IMR-90 (cell line): ENCODE measurements at regions not wholly inside any gene's neighbourhood (a gene's known extent, or its start where the extent isn't known, plus 50 kb on each side); places are given as distances from the start of the nearest gene placed in this dataset.
A peak's percentile ranks its signal among the peaks of the same experiment; 100 is the strongest.

Experiments used
- ATAC-seq: fragments of 200-7000 bp; cut with Tn5 transposase; 2 replicates; pipeline ENCODE4 v1.9.1; 2020; ENCODE audit warnings: low read depth, mild to moderate bottlenecking, moderate library complexity
- BruUV-seq: library from RNA; stranded (reverse); fragments of 400-500 nt; replicated peaks from 2 replicates; lab custom pipeline; 2021; lab: Mats Ljungman, UMichigan
- CTCF ChIA-PET: fragments of 300-600 bp; formaldehyde crosslinking; extraction: SDS; loops from one replicate; lab custom pipeline; 2021; ENCODE audit warnings: antibody characterized with exemption; lab: Yijun Ruan, JAX
- POLR2A ChIA-PET: fragments of 300-600 bp; sonication (Branson Sonifier 250); formaldehyde crosslinking; loops from one replicate; lab custom pipeline; 2022; ENCODE audit warnings: antibody characterized with exemption; ENCODE audit not compliant: unreplicated experiment; lab: Charles Lee
- DNase-seq: peaks from one replicate; pipeline ENCODE4 v3.0.0; 2013
- H2AFZ ChIP-seq: replicated peaks from 2 replicates; pipeline ENCODE3; 2013; ENCODE audit warnings: low read length, mild to moderate bottlenecking; ENCODE audit not compliant: poor library complexity
- H2AK5ac ChIP-seq: 2 replicates; pipeline ENCODE4 v1.6.1; 2013; ENCODE audit warnings: low read depth, low read length, inconsistent platforms
- H2AK9ac ChIP-seq: replicated peaks from 2 replicates; pipeline ENCODE3; 2013; ENCODE audit warnings: mild to moderate bottlenecking, low read depth, low read length, moderate library complexity; ENCODE audit not compliant: poor library complexity
- H2BK120ac ChIP-seq: 2 replicates; pipeline ENCODE4 v1.6.1; 2013; ENCODE audit warnings: low read depth, low read length, inconsistent platforms
- H2BK15ac ChIP-seq: 3 replicates; pipeline ENCODE4 v1.6.1; 2013; ENCODE audit warnings: low read depth, low read length, inconsistent platforms
- H2BK20ac ChIP-seq: 2 replicates; pipeline ENCODE4 v1.6.1; 2013; ENCODE audit warnings: low read depth, mild to moderate bottlenecking, inconsistent platforms, low read length, moderate library complexity
- H2BK5ac ChIP-seq: 2 replicates; pipeline ENCODE4 v1.6.1; 2013; ENCODE audit warnings: mild to moderate bottlenecking, low read depth, low read length, inconsistent platforms; ENCODE audit not compliant: poor library complexity, severe bottlenecking
- H3K14ac ChIP-seq: replicated peaks from 2 replicates; pipeline ENCODE4 v1.6.1; 2013; ENCODE audit warnings: low read depth, low read length, inconsistent platforms
- H3K18ac ChIP-seq: 2 replicates; pipeline ENCODE4 v1.6.1; 2013; ENCODE audit warnings: low read depth, low read length, control low read depth
- H3K23ac ChIP-seq: 2 replicates; pipeline ENCODE4 v1.6.1; 2013; ENCODE audit warnings: low read depth, low read length, inconsistent platforms
- H3K27ac ChIP-seq: 2 replicates; pipeline ENCODE4 v1.5.1; 2013; ENCODE audit warnings: mild to moderate bottlenecking, control low read depth, low read length; ENCODE audit not compliant: insufficient read depth
- H3K27me3 ChIP-seq: 2 replicates; pipeline ENCODE4 v1.6.1; 2013; ENCODE audit warnings: low read length; ENCODE audit not compliant: control insufficient read depth, insufficient read depth
- H3K36me3 ChIP-seq: 2 replicates; pipeline ENCODE4 v1.6.1; 2013; ENCODE audit warnings: low read length, mixed read lengths; ENCODE audit not compliant: control insufficient read depth, insufficient read depth
- H3K4ac ChIP-seq: 2 replicates; pipeline ENCODE4 v1.6.1; 2013; ENCODE audit warnings: low read depth, low read length, inconsistent platforms
- H3K4me1 ChIP-seq: 2 replicates; pipeline ENCODE4 v1.6.1; 2013; ENCODE audit warnings: low read length, mixed read lengths; ENCODE audit not compliant: control insufficient read depth, insufficient read depth
- H3K4me2 ChIP-seq: 2 replicates; pipeline ENCODE4 v1.6.1; 2013; ENCODE audit warnings: low read depth, mild to moderate bottlenecking, control low read depth, low read length, moderate library complexity
- H3K4me3 ChIP-seq: 2 replicates; pipeline ENCODE4 v1.5.1; 2013; ENCODE audit warnings: low read depth, mild to moderate bottlenecking, control low read depth, low read length, moderate library complexity; ENCODE audit not compliant: insufficient read depth
- H3K56ac ChIP-seq: 2 replicates; pipeline ENCODE4 v1.6.1; 2013; ENCODE audit warnings: low read length, inconsistent platforms; ENCODE audit not compliant: insufficient read depth; ENCODE audit errors: extremely low read depth
- H3K79me1 ChIP-seq, 2 experiments: 2 replicates each; pipeline ENCODE4 v1.6.1; 2013; ENCODE audit warnings: low read length in 2 of 2, inconsistent platforms in 1 of 2, low read depth in 1 of 2
- H3K9ac ChIP-seq: 2 replicates; pipeline ENCODE4 v1.6.1; 2013; ENCODE audit warnings: low read depth, low read length, control low read depth
- H3K9me1 ChIP-seq: 2 replicates; pipeline ENCODE4 v1.6.1; 2013; ENCODE audit warnings: low read length, inconsistent platforms; ENCODE audit not compliant: insufficient read depth
- H3K9me3 ChIP-seq: 2 replicates; pipeline ENCODE4 v1.6.1; 2013; ENCODE audit warnings: low read length; ENCODE audit not compliant: control insufficient read depth, insufficient read depth
- H4K20me1 ChIP-seq: 2 replicates; pipeline ENCODE4 v1.6.1; 2013; ENCODE audit warnings: low read length, inconsistent platforms; ENCODE audit not compliant: insufficient read depth
- H4K5ac ChIP-seq: 2 replicates; pipeline ENCODE4 v1.6.1; 2013; ENCODE audit warnings: mild to moderate bottlenecking, low read depth, low read length, control low read depth
- H4K8ac ChIP-seq, 2 experiments: 2 replicates each; pipeline ENCODE4 v1.6.1; 2013; ENCODE audit warnings: low read depth in 2 of 2, low read length in 2 of 2, control low read depth in 1 of 2, inconsistent platforms in 1 of 2
- H4K91ac ChIP-seq: 2 replicates; pipeline ENCODE4 v1.6.1; 2013; ENCODE audit warnings: low read depth, low read length, inconsistent platforms; ENCODE audit not compliant: insufficient read depth
- FOS ChIP-seq: fragments of 150-350 bp; IDR thresholded peaks from 2 replicates; pipeline ENCODE4 v1.6.1; 2016; ENCODE audit warnings: low read depth, low read length
- MAFK ChIP-seq: IDR thresholded peaks from 2 replicates; pipeline ENCODE4 v1.6.1; 2012; ENCODE audit warnings: low read depth, low read length, improper control_type of control experiment
- NFE2L2 ChIP-seq: fragments of 150-350 bp; IDR thresholded peaks from 2 replicates; pipeline ENCODE4 v1.6.1; 2016; ENCODE audit warnings: low read depth, mild to moderate bottlenecking, low read length
- WGBS, 2 experiments: methylation state at CpG; one replicate each; pipeline versions ENCODE4 v1.1.5 to v1.1.7; 2013; ENCODE audit warnings: missing lambda C conversion rate in 2 of 2; ENCODE audit not compliant: insufficient read length in 1 of 2; ENCODE audit errors: extremely low coverage in 2 of 2; 5-methylcytosine and 5-hydroxymethylcytosine counted together
- dilution Hi-C: fragments of 300-500 bp; cut with HindIII; formaldehyde crosslinking; loops from one replicate; pipeline ENCODE4 v1.14.3; 2018; ENCODE audit warnings: low sequenced_read_pairs; ENCODE audit not compliant: unreplicated experiment
- in situ Hi-C: fragments of 300-500 bp; cut with MboI; formaldehyde crosslinking; loops from 3 replicates; pipeline ENCODE4 v1.14.3; 2019; ENCODE audit warnings: low sequenced_read_pairs, inconsistent platforms, mixed read lengths
- intact Hi-C: fragments of 100-400 bp; cut with micrococcal nuclease; formaldehyde crosslinking; loops from 2 replicates; pipeline ENCODE4 v1.10.0; 2022

DNA sequence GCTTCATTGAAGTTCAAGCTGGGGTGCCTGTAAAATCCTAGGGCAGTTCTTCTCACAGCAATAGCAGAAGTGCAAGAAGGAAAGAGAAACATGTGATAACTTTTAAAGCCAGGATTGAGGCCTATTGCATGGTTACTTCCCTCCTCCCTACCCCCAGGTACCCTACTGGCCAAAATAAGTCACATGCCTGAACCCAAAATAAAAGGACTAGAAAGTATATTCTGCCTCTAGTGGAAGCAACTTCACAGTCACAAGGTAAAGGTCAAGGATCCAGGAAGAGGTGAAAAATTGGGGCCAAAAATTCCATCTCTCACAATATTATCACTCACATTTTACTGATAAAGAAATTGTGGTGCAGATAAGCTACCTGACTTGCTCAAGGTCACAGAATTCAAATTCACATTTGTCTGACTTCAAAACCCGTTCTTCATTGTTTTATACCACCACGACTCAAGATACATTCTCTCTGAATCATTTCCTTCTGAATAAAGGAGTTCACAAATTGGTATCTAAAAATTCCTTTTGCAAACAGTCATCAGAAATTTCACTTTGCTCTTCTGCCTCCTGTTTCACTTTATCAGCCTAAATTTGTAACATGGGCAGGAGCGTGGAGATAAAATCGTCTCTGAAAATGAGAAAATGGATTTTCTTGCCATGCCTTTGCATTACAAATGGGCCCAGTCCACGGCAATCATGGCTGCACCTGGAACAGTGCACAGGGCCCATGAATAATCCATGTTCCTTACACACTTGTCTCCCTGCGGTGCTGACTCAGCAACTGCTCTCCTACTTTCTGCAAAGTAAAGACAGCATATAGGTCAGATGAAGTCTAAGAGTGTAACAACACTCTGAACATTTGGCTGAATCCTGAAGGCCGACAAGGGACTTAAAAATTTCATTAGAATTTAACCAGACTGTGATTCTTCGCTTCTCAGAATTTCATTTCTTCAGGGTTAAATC, 485.3 kb upstream of the NFIA start:
- no peak overlapping the region for H4K8ac ChIP-seq
- H3K9ac ChIP-seq, result no peak overlapping the region
- H3K9me3 ChIP-seq, result peaks cover 5% of the 10 kb centered on the region
- no peak overlapping the region for H2BK120ac ChIP-seq
- H3K9me1 ChIP-seq, result no peaks in the 10 kb centered on the region
- no peak overlapping the region for H2BK20ac ChIP-seq
- no peaks in the 10 kb centered on the region for H4K20me1 ChIP-seq
- H2AK5ac ChIP-seq, result no peak overlapping the region
- no peak overlapping the region for H2BK5ac ChIP-seq
- H2BK15ac ChIP-seq, result no peak overlapping the region
- H3K36me3 ChIP-seq, result no peaks in the 10 kb centered on the region
- no peak for TF ChIP-seq FOS
- peak; percentile 78 for TF ChIP-seq MAFK
- no peak for TF ChIP-seq NFE2L2
- DNase-seq (no peak), ATAC-seq (no peak)
- dilution Hi-C loops, result no loop called here
- no peaks in the 10 kb centered on the region for H3K27me3 ChIP-seq
- no peak overlapping the region for H4K91ac ChIP-seq
- H3K4me3 ChIP-seq, result no peak overlapping the region
- 100% methylated on average over 1 of the region's 8 CpGs; no CpG with 5 or more reads in 1 of the 2 experiments for WGBS, 2 experiments
- no peak overlapping the region for H3K18ac ChIP-seq
- ChIA-PET CTCF (no interaction called here), POLR2A (no interaction called here)
- H3K23ac ChIP-seq, result no peak overlapping the region
- H2AK9ac ChIP-seq, result no peak overlapping the region
- H3K4me1 ChIP-seq, result no peaks in the 10 kb centered on the region
- no peak overlapping the region for H2AFZ ChIP-seq
- no peak overlapping the region for H3K14ac ChIP-seq
- BruUV-seq, result no TSS peak
- no peak overlapping the region for H3K4ac ChIP-seq
- in situ Hi-C loops, result no loop called here
- no peaks in the 10 kb centered on the region for H3K79me1 ChIP-seq
- intact Hi-C loops, result no loop called here
- H4K5ac ChIP-seq, result no peak overlapping the region
- no peak overlapping the region for H3K4me2 ChIP-seq
- H3K27ac ChIP-seq, result no peak overlapping the region
- no peak overlapping the region for H3K56ac ChIP-seq
